Right kidney (tissue), 1 donor: ENCODE measurements at regions not wholly inside any gene's neighbourhood (a gene's known extent, or its start where the extent isn't known, plus 50 kb on each side); places are given as distances from the start of the nearest gene placed in this dataset.
"Not testable (repeated sequence)": the region's sequence is repeated elsewhere in the genome, so short reads cannot be mapped to it uniquely, and the experiment has no call there.

Experiments
- DNase-seq: peaks from one replicate; pipeline ENCODE4 v3.0.0-alpha.2; 2016

GRCh38 chr5:120241400-120241799 is 222.7 kb upstream of the PRR16 start:
- DNase-seq: no peak

- no peak for DNase-seq
These were observed 212.2 kb upstream of the PRR16 start for GRCh38 chr5:120251898-120252297.

DNA sequence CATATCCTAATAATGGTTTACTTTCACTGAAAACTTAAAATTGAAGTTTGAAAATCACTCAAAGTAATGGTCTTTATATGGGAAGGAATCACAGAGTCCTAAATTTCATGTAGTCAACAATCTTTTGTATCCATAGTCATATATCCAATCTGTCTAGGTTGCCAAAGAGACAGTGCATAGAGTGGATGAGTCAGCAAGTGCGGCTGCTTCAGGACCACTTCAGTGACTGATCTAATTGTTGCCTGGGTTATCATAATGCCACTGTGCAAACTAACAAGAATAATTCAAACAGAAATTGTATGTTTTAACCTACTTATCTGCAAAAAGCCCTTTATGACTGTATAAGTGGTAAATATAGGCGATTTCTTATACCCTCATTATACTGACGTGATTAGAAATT is 211.3 kb upstream of the PRR16 start:
- no peak for DNase-seq

GRCh38 chr5:120254385-120254784 is 209.7 kb upstream of the PRR16 start:
- no peak for DNase-seq

DNA sequence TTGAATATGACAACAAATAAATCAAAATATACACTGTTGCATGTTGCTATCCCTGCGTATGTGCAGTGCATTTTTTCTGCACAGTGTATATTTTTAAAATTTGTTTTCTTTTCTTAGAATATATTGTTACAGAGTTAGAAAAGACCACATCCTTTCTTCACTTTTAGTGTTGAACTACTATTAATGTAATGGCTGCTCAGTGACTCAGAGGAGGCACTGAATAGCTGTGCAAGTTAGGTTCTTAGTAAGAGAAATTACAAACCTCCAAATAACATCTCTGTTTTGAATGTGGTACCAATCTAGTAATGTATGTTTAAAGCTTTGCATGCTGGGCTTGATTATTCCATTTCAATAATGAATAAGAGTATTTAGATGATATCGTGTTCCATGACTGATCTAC is 208.9 kb upstream of the PRR16 start:
- no peak for DNase-seq

- DNase-seq: no peak
These were observed 207.7 kb upstream of the PRR16 start for GRCh38 chr5:120256376-120256775.

GRCh38 chr5:120257358-120257971 is 206.6 kb upstream of the PRR16 start:
- no peak for DNase-seq

- DNase-seq: no peak
These were observed 206.0 kb upstream of the PRR16 start for GRCh38 chr5:120258123-120258522.

DNA sequence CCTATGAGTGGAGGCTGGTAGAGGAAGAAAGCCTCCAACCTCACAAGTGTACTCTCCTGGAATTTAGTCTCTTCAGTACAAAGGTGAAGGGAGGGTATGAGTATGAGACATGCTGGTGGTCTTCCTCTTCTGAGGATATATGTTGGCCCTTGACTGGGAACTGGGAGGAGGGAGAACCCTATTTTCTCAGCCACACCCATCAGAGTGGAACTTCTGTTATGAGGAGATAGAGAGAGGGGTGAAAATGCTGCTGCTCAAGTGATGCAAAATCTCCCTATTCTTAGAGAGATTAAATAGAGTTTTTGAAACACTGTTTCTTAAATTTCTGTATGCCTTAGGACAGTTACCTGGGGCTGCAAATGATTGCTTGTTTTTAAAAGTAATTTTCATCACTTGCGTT is 203.4 kb upstream of the PRR16 start:
- no peak for DNase-seq

GRCh38 chr5:120270498-120270897 is 193.6 kb upstream of the PRR16 start:
- no peak for DNase-seq

- no peak for DNase-seq
These were observed 170.3 kb upstream of the PRR16 start for GRCh38 chr5:120293796-120294195.

DNA sequence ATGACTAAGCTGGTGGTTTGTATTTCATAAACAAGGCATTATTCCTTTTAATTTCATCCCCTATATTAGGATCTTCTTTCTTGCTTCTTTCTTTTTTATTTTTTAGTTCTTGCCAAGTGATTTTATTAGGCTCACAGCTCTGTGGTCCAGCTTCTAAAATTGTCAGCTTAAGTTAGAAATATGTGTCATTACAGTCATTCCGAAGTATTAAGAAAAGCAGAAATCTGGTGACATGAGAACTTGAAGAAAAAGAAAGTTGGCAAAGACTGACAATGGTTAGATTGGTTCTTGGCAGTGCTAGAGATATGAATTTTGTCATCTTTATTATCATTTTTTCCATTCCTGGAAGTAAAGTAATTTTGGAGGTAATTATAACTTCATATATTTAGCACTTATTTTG is 166.5 kb upstream of the PRR16 start:
- DNase-seq: no peak

DNA sequence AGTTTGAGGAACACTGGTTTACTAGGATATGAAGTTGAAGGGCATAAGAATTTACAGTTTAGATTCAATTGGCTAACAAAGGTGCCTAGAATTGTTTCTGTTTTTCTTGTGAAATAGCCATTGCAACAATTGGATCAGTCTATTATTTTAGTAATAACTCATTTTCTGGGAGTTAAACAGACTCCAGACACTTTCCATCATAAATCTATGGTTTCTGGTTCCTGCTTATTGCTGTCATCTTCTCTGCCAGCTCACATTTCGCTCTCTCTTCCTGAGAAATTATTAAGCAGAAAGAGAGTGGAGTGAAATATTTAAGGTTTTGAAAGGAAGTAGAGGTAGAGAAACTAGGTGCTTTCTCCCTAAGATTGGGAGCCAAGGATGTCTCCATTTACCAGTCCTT is 165.1 kb upstream of the PRR16 start:
- DNase-seq: no peak

GRCh38 chr5:120304663-120305062 is 159.4 kb upstream of the PRR16 start:
- DNase-seq: no peak

GRCh38 chr5:120306303-120306702 is 157.8 kb upstream of the PRR16 start:
- no peak for DNase-seq

DNA sequence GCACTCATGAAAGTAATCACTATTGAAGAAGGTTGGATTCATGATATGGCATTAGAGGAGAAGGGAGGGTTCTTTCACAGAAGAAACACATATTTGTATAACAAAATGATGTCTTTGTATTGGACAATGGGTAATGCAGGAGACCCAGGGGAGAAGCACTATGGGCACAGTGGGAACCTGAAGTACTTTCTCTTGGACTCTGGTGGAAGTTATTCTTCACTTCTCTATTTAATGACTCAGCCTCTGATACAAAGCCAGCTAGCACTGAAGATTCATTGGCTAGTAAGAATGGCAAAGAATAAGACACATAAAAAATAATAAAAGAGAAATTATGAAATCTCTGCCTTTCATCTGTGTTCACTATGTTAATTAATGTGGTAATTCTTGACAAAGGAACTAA is 149.9 kb upstream of the PRR16 start:
- DNase-seq: no peak

DNA sequence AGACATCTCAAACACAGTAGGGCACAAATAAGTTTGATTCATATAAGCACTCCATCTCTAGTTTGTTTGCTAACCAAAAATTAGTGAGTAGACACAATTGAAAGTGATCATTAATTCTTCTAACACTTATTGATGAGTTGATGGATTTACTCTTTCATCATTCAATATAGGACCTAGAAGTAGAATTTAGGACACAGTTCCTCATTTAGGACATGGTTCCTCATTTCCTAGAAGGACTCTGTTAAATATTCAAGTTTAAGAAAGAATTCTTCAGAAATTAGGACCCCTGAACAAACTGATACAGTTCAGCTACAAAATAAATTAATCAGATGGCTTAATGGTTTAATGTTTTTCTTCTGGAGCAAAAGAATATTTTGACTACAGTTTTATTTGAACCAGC is 143.5 kb upstream of the PRR16 start:
- DNase-seq: no peak

- no peak for DNase-seq
These were observed 137.4 kb upstream of the PRR16 start for GRCh38 chr5:120326651-120327050.

DNA sequence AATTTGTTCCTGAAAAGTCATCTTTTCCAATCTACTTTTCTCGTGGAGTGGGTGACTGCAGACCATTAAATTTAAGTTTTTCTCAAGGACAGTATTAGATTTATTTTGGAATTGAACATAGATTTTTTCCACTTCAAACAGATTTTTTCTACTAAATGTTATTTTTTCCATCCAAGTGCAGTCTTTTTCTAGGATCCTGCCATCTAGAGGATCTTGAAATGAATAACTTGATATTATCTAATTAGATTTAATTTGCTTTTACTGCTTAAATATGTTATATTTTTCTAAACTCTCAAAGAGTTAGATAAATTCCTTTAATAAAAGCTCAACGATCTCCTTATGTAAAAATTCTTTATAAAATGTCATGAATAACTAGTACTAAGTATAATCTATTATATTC is 136.9 kb upstream of the PRR16 start:
- DNase-seq: no peak

- no peak for DNase-seq
These were observed 135.0 kb upstream of the PRR16 start for GRCh38 chr5:120329095-120329494.

DNA sequence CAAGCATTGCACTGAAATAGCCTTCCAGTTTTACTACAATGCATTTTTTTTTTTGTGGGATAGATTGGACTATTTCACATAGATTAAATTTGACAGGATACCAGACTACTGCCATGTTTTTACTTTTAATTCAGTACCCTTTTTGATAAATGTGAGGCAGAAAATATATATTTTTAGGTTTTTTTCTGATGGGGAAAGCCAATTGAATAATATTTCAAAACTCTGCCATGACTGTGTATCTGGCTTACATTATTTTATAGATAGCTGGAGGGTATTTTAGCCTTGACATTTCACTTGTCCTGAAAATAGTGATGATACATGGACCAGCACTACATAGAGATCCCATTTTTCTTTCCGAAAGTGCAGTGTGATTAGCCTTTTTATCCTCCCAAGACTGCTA is 133.5 kb upstream of the PRR16 start:
- DNase-seq: no peak

DNA sequence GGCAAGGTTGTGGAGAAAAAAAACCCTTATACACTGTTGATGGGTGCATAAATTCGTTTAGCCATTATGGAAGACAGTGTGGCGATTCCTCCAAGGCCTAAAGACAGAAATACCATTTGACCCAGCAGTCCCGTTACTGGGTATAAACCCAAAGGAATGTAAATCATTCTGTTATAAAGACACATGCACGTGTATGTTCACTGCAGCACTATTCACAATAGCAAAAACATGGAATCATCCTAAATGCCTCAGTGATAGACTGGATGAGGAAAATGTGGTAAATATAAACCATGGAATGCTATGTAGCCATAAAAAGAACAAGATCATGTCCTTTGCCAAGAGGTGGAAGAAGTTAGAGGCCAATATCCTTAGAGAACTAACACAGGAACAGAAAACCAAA is 119.9 kb upstream of the PRR16 start:
- no peak for DNase-seq

GRCh38 chr5:120345947-120346346 is 118.2 kb upstream of the PRR16 start:
- DNase-seq: no peak

DNA sequence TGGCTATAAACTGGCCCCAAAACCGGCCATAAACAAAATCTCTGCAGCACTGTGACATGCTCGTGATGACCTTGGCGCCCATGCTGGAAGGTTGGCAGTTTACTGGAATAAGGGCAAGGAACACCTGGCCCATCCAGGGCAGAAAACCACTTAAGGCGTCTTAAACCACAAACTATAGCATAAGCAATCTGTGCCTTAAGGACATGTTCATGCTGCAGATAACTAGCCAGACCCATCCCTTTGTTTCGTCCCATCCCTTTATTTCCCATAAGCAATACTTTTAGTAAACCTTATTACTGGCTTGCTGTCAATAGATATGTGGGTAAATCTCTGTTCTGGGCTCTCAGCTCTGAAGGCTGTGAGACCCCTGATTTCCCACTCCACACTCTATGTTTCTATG is 113.0 kb upstream of the PRR16 start:
- not testable (repeated sequence) for DNase-seq

GRCh38 chr5:120354126-120354525 is 110.0 kb upstream of the PRR16 start:
- no peak for DNase-seq
